HG03280 (cell line): ENCODE measurements at regions not wholly inside any gene's neighbourhood (a gene's known extent, or its start where the extent isn't known, plus 50 kb on each side); places are given as distances from the start of the nearest gene placed in this dataset.
A peak's percentile ranks its signal among the peaks of the same experiment; 100 is the strongest.

ENCODE experiments used
- ATAC-seq: cut with Tn5 transposase; IDR thresholded peaks from one replicate; pipeline ENCODE4 v1.9.1; 2021; ENCODE audit warnings: mild to moderate bottlenecking, moderate library complexity; ENCODE audit not compliant: unreplicated experiment

- no peak for ATAC-seq
Measured at GRCh38 chr3:6771171-6771570, 89.7 kb upstream of the GRM7 start.

- ATAC-seq = no peak
Measured at GRCh38 chr3:6779140-6779539, 81.8 kb upstream of the GRM7 start.

- no peak for ATAC-seq
Measured at GRCh38 chr3:6781092-6781491, 79.8 kb upstream of the GRM7 start.

GRCh38 chr3:6785726-6786125 lies 75.2 kb upstream of the GRM7 start:
- no peak for ATAC-seq

- no peak for ATAC-seq
Measured at GRCh38 chr3:6791161-6791560, 69.8 kb upstream of the GRM7 start.

- ATAC-seq = peak; percentile 85
Measured at GRCh38 chr3:6799264-6799915, 61.5 kb upstream of the GRM7 start.

- no peak for ATAC-seq
Measured at GRCh38 chr3:6803619-6804018, 57.3 kb upstream of the GRM7 start.

GRCh38 chr3:6805236-6805635 lies 55.7 kb upstream of the GRM7 start:
- ATAC-seq = no peak

- no peak for ATAC-seq
Measured at GRCh38 chr3:6806991-6807390, 53.9 kb upstream of the GRM7 start.

GRCh38 chr3:6807967-6808588 lies 52.8 kb upstream of the GRM7 start:
- ATAC-seq = no peak

- no peak for ATAC-seq
Measured at GRCh38 chr3:6809349-6809748, 51.6 kb upstream of the GRM7 start.
